DMS79 treated with DMSO at 0.1 percent for 48 hours (cell line): ENCODE measurements at regions not wholly inside any gene's neighbourhood (a gene's known extent, or its start where the extent isn't known, plus 50 kb on each side); places are given as distances from the start of the nearest gene placed in this dataset.
A peak's percentile ranks its signal among the peaks of the same experiment; 100 is the strongest.

Experiments used
- DNase-seq: peaks from one replicate; lab custom pipeline; 2025; lab: John Stamatoyannopoulos, UW

DNA sequence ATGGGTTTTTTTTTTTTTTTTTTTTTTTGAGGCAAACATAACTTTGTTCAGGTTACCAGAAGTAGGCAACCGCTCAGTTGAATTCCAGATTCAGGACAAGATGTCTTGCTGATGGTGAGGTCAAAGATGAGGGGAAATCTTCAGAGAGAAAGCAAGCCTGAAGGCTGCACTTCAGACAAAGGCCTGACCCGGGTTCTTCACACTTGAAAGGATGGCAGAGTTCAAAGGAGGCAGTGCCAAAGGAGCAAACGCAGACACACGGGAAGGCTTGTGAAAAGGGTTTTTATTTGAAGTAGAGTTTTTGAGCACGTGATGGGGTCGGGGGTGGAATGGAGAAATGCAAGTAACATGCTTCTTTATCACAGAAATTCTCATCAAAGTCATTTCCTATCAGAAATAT is 960.2 kb upstream of the EEF2KMT start:
- DNase-seq, result no peak

DNA sequence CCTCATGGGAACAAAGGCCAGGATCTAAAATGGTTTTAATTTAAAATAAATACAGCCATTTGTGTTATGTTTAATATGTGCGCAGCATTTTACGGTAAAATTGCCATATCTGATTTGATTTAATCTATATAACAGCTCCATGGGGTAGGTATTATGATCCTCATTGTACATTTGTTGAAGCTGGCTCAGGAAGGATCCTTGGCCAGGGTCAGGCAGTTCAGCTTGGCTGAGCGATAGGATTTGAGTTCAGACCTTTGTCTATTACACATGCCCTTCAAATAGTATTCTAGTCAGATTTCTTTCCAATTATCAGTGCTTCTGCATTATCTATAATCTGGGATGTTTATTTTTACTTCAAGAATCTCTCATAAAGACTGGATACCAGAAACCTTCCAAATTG is 950.4 kb upstream of the EEF2KMT start:
- DNase-seq, result no peak

DNA sequence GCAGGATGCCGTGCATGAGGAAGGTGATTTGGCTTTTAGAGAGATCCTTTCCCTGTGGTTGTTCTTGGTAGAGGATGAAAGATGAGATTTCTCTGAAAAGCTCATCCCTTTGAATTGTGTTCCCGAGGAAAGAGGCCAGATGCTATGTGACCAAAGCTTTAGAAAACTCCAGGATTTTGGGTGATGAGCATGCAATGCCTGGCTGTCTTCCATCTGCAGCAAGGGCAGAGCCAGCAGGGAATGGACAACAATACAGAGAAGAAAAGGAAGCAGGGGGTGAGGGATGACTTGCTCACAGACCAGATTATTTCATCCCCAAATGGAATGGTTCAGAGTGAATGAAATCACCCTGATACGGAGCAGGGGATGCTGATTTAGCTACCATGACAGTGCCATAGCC is 949.7 kb upstream of the EEF2KMT start:
- no peak for DNase-seq

DNA sequence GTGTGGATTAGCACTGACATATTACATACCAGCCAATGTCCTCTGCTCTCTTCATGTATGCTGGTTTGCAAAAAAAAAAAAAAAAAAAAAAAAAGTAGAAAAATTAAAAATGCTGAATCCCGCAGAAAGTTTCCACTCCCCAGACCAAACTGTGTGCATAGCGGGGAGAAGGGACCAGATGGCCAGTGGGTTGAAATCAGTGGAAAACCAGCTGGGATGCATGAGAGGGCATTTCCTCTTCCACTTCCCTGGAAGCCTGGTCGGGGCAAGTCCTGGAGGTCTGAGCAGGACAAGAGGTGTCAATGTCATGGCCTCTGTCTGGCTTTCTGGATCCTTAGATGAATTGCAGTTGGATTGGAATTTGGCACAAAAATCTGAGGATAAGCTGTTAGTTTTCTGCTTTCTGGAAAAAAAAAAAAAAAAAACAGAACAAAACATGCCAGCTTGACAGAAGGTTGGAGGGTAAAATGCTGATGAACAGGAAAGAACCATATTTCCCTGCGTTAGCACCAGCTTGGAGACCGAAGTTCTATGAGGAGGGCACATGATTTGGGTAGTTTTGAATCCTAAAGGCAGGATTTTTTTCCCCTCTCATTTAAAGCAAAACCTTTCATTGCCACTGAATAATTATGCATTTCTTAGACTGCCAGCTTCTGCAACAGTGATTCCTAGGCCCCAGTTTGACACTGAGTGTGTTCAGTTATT is 941.5 kb upstream of the EEF2KMT start:
- DNase-seq, result no peak

DNA sequence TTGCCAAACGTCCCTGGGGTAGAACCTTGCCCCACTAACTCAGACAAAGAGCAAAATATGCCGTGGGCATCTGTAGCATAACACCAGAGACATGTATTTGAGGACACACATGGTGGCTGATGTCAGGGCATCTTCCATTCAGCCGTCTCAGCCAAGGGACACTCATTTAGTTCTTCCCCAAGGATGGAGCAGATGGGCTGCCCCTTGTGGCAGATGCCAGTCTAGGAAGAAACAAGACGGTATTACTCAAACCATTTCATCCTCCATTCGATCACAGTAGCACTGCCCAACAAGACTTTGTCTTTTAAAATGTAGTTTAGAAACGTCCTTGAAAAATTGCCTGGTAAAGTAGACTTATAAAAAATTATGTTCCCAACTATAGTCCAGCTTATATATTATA is 937.6 kb upstream of the EEF2KMT start:
- no peak for DNase-seq

DNA sequence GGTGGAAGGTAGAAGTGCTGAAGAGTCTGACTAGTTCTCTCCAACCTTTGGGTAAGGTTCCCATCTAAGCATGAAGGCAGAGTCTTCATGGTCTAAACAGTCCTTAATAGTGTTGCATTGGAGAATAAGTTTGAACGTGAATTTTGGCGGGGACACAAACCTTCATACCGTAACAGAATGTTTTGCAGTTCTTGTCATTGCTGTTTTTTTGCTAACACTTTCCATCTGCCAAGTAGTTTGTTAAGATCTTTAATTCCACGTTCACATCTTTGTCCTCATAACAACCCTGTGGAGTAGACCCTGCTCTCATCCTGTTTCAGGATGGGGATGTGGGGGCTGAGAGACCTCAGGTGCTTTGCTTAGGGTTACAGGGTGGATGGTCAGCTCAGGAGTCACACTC is 936.9 kb upstream of the EEF2KMT start:
- no peak for DNase-seq

DNA sequence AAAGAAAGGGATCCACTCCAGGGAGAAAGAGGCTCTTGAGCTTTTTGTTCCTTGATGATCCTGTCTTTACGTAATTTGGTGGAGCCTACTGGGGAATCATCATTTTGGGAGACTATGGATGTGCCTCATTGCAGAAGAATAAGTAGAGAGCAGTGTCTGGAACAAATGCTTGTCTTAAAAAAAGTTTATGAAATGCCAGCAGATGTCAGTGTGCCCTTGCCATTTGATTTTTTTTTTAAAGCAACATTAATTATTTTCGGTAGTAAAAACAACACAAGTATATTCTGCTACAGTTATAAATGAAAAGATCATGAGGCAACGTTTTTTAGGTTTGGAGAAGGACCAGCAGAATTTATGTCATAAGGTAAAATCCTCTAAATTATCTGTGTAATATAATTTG is 934.8 kb upstream of the EEF2KMT start:
- peak; percentile 20 for DNase-seq

DNA sequence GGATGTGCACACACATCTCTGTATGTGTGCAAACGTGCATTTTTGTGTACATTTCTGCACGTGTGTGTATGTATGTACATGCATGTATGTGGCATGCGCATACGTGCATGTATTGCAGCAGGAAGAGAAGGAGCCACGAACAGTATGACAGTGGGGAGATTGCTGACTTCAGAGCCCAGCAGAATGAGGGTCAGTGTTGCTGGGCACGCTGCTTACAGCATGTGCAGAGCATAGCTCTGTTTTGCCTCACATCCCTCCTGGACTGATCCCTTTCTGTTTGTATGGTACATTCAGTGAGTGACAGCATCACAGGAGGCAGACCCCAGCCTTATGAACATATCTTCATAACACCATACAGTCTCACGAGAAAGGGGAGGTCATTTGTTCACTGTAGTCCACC is 934.0 kb upstream of the EEF2KMT start:
- no peak for DNase-seq

DNA sequence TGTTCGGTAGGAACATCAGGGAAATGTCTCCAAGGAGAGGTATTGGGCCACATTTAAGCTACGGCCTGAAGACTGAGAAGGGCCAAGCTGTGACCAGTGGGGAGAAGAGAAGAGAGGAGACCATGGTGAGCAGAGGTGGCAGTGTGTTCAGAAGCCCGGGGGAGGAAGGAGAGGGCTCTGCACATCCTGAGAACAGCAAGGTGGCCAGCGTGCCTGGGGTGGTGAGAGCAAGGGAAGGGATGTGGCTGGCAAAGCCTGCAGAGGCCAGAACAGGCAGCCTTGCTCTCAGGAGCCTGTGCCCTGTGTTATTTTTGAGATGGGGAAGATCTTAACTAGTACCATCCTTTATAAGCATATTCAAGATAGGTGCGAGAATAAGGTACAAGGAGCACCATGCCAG is 933.5 kb upstream of the EEF2KMT start:
- DNase-seq, result no peak

DNA sequence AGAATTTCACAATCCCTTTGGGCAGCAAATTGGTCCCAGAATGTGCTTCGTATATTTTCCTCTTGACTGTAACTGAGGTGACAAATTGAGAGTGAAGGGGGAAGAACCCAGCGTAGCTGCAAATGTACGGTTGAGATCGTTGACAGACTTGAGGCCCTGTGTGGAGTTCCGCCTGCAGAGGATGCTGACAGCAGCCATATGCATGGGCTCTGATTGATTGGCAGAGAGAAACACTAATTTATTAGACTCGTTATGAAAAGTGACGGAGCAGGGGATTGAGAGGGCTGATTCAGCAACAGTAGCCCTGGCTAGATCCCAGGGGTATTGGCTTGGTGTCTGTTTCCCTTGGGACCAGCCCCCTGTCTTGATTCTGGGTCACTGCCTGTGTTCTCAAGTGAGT is 930.1 kb upstream of the EEF2KMT start:
- no peak for DNase-seq

DNA sequence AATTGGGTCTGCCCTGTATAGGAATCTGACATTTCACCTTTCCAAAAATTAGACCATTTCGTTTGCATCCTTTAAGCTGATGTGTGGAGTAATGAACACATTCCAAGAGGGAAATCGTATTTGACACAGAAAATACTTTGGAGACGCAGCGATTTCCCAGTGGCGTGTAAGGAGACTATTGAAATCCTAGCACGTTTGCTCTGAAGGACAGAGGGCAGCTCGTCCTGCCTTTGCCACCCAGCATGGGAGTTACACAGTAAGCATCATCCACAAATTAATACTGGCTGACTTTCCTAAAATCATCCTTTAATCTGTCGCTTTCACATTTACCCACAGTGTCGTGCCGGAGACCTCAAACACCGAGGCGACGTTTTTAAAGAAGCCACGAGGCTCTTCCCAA is 925.9 kb upstream of the EEF2KMT start:
- no peak for DNase-seq

DNA sequence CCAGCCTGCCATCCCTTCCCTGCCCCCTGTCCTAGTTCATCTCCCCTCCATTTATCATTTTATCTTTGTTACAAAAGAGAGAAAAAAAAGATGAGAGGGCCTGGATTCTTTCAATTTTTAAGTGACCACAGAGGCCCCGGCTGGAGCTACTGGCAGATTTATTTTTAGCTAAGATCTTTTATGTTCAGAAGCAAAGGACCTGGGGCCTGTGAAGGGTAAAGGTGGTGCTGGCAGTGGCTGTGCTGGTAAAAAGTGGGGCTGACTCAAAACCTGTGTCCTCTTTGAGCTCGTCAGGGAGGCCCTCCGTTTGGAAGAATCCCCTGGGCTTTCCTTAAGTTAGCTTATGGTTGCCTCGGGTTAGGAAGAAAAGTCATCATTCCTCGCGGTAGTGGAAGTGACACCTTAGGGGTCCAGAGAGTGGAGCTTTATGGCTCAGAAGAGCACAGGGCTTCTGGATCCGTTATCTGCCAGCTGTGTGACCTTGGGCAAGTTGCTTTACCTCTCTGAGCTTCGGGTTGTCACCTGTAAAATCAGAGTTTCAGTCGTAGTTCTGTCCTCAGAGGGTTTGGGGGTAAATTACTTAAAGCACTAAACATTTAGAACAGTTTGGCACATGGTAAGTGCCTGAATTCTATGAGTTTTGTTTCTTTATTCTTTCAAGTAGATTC is 923.8 kb upstream of the EEF2KMT start:
- DNase-seq, result no peak

DNA sequence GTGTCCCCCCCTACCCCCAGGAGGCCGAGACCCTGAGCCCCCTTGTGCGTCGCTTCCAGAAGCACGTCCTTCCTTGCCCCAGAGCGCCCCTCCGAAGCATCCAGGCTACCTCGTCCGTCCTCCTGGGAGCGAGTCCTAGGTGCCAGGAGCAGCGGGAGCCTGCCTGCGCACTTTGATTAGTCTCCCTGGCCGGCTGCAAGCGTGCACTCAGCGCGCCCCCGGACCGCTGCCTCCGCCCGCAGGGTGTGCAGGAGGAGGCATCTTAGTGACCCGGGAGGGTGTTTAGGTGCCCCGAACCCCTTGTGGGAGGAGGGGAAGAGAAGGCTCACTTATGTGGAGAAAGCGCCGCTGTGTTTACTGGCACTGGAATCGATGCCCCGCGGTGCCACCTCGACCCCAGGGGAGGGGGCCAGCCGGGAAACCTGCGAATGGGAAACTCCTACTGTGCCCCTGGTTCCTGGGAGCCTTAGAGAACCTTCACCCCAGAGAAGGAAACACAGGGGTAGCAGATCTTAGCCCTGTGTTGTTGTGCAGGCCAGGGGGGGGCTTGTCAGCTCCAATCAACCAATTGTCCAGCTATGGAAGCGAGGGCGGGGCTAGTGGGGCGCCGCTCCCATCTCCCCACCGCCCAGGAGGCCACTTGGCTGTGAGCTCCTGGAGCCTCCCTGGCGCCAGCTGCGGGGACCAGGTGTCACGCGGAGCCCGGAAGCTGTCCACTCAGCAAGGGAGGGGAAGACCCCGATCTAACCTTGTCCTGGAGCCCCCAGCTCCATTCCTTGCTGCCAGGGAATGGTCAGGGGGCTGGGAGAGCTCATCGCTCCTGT is 922.8 kb upstream of the EEF2KMT start:
- DNase-seq, result peak; percentile 52

DNA sequence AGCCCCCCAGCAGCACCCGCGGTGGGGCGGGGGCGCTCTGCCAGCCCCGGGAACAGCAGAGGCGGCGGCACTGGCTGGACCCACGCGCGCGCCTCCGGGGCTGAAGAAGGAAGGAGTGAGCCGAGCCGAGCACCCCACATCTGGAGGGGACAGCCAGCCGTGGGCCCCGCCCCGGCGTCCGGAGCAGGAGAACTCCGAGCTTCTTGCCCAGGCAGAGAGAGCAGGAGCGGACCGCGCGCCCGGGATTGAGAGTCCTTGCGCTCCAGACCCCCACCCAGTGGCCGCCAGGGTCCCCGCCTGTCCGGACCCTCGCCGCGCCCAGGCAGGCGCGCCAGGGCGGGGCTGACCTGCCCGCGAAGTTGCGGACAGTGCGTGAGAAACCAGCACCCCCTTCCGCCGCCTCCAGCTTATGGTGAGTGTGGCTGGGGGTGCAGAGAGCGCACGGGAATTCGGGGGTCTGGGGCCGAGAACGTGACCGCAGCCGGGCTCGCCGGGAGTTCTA is 921.9 kb upstream of the EEF2KMT start:
- DNase-seq, result peak; percentile 42

DNA sequence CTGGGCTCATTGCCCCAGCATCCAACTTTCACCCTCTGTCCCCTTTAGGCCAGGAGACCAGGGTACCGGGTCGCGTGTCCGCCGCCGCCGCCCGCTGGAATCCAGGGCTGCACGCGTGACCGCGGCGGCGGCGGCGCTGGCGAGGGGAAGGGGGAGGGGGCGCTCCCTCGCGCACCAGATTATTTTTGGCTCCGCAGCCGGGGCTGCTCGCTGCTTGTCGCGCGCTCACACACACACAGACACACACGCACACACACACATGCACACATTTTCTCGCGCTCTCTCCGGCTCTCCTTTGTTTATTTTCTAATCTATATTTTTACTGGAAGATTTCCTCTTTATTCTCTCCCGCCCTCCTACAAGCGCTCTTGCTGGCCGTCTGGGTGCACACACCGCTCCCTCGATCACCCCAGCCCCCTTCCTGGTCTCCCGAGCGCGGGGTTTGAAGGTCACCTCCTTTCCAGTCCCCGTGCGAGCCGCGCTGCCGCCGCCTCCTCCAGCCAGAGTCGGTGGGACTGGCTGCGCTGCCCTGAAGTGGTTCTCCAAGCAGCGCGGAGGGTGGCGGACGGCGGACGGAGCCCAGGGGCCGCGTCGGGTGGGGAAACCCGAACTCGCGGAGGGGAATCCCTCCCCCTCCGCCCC is 921.4 kb upstream of the EEF2KMT start:
- peak; percentile 31 for DNase-seq

DNA sequence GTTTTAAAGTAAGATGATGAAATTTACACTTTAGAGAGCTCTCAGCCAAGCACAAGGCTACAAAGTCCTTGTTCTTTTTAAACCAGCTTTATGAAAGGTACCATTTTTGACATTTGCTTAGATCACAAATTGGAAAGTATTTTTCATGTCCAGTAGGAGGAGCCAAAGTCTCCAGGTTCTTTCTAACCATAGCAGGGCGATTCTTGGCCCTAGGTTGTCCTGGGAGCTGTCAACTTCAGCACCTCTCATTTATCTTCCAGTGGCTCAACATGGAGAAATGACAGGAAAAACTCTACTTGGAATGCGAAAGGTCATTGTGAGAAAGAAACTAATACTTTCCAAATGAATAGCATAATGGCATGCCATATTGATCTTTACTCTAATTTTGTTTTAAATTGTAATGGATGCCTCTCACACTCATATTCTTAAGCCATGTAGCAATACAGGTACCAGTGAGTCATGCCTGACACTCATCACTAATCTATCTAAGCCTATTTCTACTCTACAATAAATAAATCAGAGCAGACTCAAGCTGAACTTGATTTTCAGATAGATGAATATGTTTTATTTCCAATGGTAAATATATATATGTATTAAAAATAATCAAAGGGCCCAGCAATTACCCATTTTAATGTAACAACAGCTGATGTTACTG is 919.1 kb upstream of the EEF2KMT start:
- DNase-seq, result no peak

DNA sequence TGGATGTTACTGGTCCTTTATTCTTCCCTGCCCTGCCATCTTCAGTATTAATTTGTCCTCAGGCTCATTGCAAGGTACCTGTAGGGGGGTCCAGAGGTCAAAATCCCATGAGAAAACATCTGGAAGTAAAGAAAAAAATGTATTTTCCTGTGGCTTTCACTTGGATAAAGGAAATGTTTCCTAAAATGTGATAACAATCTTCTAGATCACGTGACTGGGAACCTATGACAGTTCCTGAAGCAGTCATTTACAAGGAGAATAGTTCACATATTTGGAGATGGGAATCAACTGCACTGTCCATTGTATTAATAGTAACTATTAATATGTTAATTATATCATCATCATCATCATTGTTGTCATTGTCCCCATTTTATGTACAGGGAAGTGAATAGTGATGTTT is 915.1 kb upstream of the EEF2KMT start:
- no peak for DNase-seq

DNA sequence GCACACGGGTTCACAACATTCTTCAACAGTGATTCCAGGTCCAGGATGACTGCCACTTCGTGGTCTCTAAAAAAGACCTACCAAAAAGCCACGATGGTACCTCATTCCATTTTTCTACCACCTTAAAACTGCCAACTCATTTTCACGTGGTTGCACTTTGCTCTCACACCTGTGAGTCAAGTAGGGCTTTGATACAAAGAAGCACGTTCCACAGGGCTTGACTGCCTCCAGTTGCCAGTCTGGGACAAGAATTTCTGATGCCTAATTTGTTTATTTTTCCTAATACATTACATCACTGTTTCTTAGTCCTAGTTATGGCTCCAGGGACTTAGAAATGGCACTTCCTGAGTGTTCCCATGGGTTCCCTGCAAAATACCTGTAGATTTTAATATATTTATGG is 911.6 kb upstream of the EEF2KMT start:
- DNase-seq, result peak; percentile 64

DNA sequence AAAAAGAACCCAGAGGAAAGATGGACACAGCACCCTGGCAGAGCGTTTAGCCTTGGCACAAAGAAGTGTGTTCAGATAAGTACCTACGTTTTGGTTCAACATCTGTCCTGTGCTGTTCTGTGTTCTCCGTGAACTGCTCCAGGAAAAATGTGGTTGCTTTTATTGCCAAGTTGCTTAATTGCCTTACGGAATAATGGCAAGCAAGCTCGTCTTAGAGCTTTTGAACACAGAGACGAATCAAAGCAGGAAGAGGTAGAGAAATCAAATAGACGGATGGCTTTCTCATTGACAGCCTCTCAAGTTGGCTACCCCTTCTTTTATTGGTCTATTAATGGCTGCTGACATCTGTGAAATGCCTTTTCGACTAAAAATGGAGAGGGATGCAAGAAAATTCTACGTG is 911.1 kb upstream of the EEF2KMT start:
- peak; percentile 75 for DNase-seq

DNA sequence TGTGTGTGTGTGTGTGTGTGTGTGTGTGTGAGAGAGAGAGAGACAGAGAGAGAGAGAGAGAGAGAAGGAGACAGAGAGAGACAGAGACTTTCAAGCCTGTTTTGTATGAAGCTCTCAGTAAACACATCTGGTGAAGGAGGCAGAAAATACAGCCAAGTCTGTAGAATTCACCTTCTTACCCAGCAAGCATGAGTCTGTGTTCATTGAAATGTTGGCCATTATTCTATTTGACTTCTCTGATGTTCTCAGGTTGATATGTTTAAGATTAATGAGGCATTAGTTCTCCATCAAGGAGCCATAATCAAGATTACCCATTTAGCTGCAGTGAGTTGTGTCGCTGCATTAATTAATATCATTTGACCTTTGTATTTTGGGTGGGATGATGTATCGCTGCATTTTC is 895.8 kb upstream of the EEF2KMT start:
- no peak for DNase-seq

DNA sequence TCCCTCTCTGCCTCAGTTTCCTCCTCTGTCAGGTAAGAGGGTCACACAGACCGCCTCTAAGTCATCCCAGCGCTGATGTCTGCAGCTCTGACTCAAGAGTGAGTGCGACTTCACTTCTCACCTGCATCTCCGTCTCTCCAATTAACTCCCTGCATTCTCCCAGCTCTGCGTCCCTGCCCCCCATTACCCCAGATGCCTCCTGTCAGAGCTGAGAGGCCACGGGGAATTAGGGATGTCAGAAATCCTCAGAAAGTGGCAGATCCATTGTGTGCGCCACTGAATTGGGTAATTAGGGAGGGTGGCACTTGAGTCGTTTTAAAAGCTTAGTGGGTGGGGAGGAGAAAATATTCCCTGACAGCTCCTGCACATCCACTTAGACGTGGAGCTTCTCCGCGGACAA is 885.4 kb upstream of the EEF2KMT start:
- DNase-seq, result no peak
